ENCODE measurements at regions not wholly inside any gene's neighbourhood (a gene's known extent, or its start where the extent isn't known, plus 50 kb on each side); places are given as distances from the start of the nearest gene placed in this dataset.

- DNase-seq: no peak
Measured at GRCh38 chr10:3235395-3235794, 62.8 kb upstream of the PITRM1 start.

- DNase-seq: no peak
Measured at GRCh38 chr10:3233486-3233990, 61.0 kb upstream of the PITRM1 start.

- DNase-seq: no peak
Measured at GRCh38 chr10:3231951-3232730, 59.6 kb upstream of the PITRM1 start.

- no peak for DNase-seq
Measured at GRCh38 chr10:3229815-3230214, 57.2 kb upstream of the PITRM1 start.

GRCh38 chr10:3228629-3228945, 56.0 kb upstream of the PITRM1 start:
- DNase-seq: no peak

- DNase-seq: peak; percentile 75
Measured at GRCh38 chr10:3226960-3227744, 54.6 kb upstream of the PITRM1 start.

- peak; percentile 3 for DNase-seq
Measured at GRCh38 chr10:3225561-3225960, 53.0 kb upstream of the PITRM1 start.

GRCh38 chr10:3224241-3224640, 51.7 kb upstream of the PITRM1 start:
- DNase-seq: no peak

- no peak for DNase-seq
Measured at GRCh38 chr10:3222626-3223025, 50.0 kb upstream of the PITRM1 start.
